ENCODE measurements at regions not wholly inside any gene's neighbourhood (a gene's known extent, or its start where the extent isn't known, plus 50 kb on each side); places are given as distances from the start of the nearest gene placed in this dataset.

- Histone ChIP-seq H3K4me3 (no peak overlapping the region), H3K27me3 (no peaks in the 10 kb centered on the region), H3K36me3 (no peaks in the 10 kb centered on the region), H3K27ac (peak overlapping the region in 2 of 4 donors; percentile 16 to 20), H3K9me3 (no peaks in the 10 kb centered on the region), H3K4me1 (peaks cover 0 to 23% (median 14%) of the 10 kb centered on the region in 4 donors)
- whole genome bisulfite sequencing, 2 donors = 73 to 82% methylated on average over 1 of the region's 1 CpG
- DNase-seq = no peak
- intact Hi-C loops (cut with DNase I) = no loop called here
- TF ChIP-seq EP300 (IDR thresholded peaks at IDR 0.05) (no peak), POLR2A (IDR thresholded peaks at IDR 0.05) (no peak), CTCF (IDR thresholded peaks at IDR 0.05) (no peak), POLR2AphosphoS5 (IDR thresholded peaks at IDR 0.05) (no peak)
Measured at GRCh38 chr5:84885485-84886258, 501.0 kb upstream of the EDIL3 start.

- H3K4me1 ChIP-seq = peaks cover 0 to 23% (median 14%) of the 10 kb centered on the region in 4 donors
- intact Hi-C loops (cut with DNase I) = no loop called here
- H3K27ac ChIP-seq = no peak overlapping the region
- no peak overlapping the region for H3K4me3 ChIP-seq
- H3K9me3 ChIP-seq = no peaks in the 10 kb centered on the region
- DNase-seq = no peak
- 69 to 76% methylated on average over 4 of the region's 4 CpGs for WGBS, 2 donors
- no peaks in the 10 kb centered on the region for H3K36me3 ChIP-seq
- H3K27me3 ChIP-seq = no peaks in the 10 kb centered on the region
- TF ChIP-seq CTCF (IDR thresholded peaks at IDR 0.05) = no peak
- TF ChIP-seq EP300 (IDR thresholded peaks at IDR 0.05) = no peak
- TF ChIP-seq POLR2AphosphoS5 (IDR thresholded peaks at IDR 0.05) = no peak
- TF ChIP-seq POLR2A (IDR thresholded peaks at IDR 0.05) = no peak
Measured at GRCh38 chr5:84881737-84882136, 497.1 kb upstream of the EDIL3 start.

GRCh38 chr5:84874196-84874595, 489.5 kb upstream of the EDIL3 start:
- TF ChIP-seq POLR2A (IDR thresholded peaks at IDR 0.05) = no peak
- TF ChIP-seq CTCF (IDR thresholded peaks at IDR 0.05) = no peak
- no peak for TF ChIP-seq EP300 (IDR thresholded peaks at IDR 0.05)
- TF ChIP-seq POLR2AphosphoS5 (IDR thresholded peaks at IDR 0.05) = no peak
- Histone ChIP-seq H3K36me3 (no peaks in the 10 kb centered on the region), H3K9me3 (no peaks in the 10 kb centered on the region), H3K27ac (no peak overlapping the region), H3K4me1 (no peaks in the 10 kb centered on the region), H3K27me3 (no peaks in the 10 kb centered on the region), H3K4me3 (no peak overlapping the region)
- DNase-seq = no peak
- intact Hi-C loops (cut with DNase I) = no loop called here

GRCh38 chr5:84872768-84873167, 488.1 kb upstream of the EDIL3 start:
- no peak overlapping the region for H3K4me3 ChIP-seq
- H3K27me3 ChIP-seq = no peaks in the 10 kb centered on the region
- no peak for DNase-seq
- intact Hi-C loops (cut with DNase I) = no loop called here
- WGBS, 2 donors = 57 to 80% methylated on average over 3 of the region's 3 CpGs
- H3K9me3 ChIP-seq = no peaks in the 10 kb centered on the region
- no peaks in the 10 kb centered on the region for H3K4me1 ChIP-seq
- no peak for TF ChIP-seq POLR2A (IDR thresholded peaks at IDR 0.05)
- TF ChIP-seq EP300 (IDR thresholded peaks at IDR 0.05) = no peak
- no peak for TF ChIP-seq POLR2AphosphoS5 (IDR thresholded peaks at IDR 0.05)
- no peak for TF ChIP-seq CTCF (IDR thresholded peaks at IDR 0.05)
- no peaks in the 10 kb centered on the region for H3K36me3 ChIP-seq
- H3K27ac ChIP-seq = no peak overlapping the region

GRCh38 chr5:84870369-84870768, 485.7 kb upstream of the EDIL3 start:
- DNase-seq = no peak
- no peaks in the 10 kb centered on the region for H3K27me3 ChIP-seq
- no peaks in the 10 kb centered on the region for H3K9me3 ChIP-seq
- H3K36me3 ChIP-seq = no peaks in the 10 kb centered on the region
- H3K4me3 ChIP-seq = no peak overlapping the region
- 31 to 40% methylated on average over 1 of the region's 1 CpG for WGBS, 2 donors
- no peaks in the 10 kb centered on the region for H3K4me1 ChIP-seq
- TF ChIP-seq POLR2A (IDR thresholded peaks at IDR 0.05) = no peak
- TF ChIP-seq POLR2AphosphoS5 (IDR thresholded peaks at IDR 0.05) = no peak
- no peak for TF ChIP-seq EP300 (IDR thresholded peaks at IDR 0.05)
- no peak for TF ChIP-seq CTCF (IDR thresholded peaks at IDR 0.05)
- intact Hi-C loops (cut with DNase I) = no loop called here
- H3K27ac ChIP-seq = no peak overlapping the region

All from sigmoid colon (tissue), 6 donors.